ENCODE measurements at regions not wholly inside any gene's neighbourhood (a gene's known extent, or its start where the extent isn't known, plus 50 kb on each side); places are given as distances from the start of the nearest gene placed in this dataset.

- H3K27me3 ChIP-seq (ENCODE audit: control insufficient read depth, insufficient read depth, low read length): no peaks in the 10 kb centered on the region
- H3K27ac ChIP-seq (ENCODE audit: low read length): no peak overlapping the region
- H3K36me3 ChIP-seq (ENCODE audit: control insufficient read depth, insufficient read depth, low read length): no peaks in the 10 kb centered on the region
- no TSS peak for BruUV-seq (replicated peaks)
- in situ Hi-C loops (cut with HindIII; ENCODE audit: low pct_unique_long_range_greater_than_20kb, low sequenced_read_pairs) (no loop called here), intact Hi-C loops (cut with micrococcal nuclease; ENCODE audit: unreplicated experiment) (no loop called here)
- no peak overlapping the region for H3K4me3 ChIP-seq (ENCODE audit: low read depth in 2 of 2, low read length in 2 of 2)
- H3K4me1 ChIP-seq (ENCODE audit: control insufficient read depth, insufficient read depth, low read length): no peaks in the 10 kb centered on the region
- H3K9me3 ChIP-seq (ENCODE audit: control insufficient read depth, insufficient read depth, low read depth, low read length): no peaks in the 10 kb centered on the region
- ChIA-PET CTCF (no interaction called here), POLR2A (no interaction called here)
- DNase-seq (ENCODE audit: low read depth, low spot score): no peak
- TF ChIP-seq TCF7L2 (IDR thresholded peaks at IDR 0.05; ENCODE audit: low read depth, low read length) (no peak), CTCF (IDR thresholded peaks at IDR 0.05) (no peak), REST (IDR thresholded peaks at IDR 0.05; ENCODE audit: insufficient read depth in 1 of 2, low read depth in 2 of 2, low read length in 1 of 2) (no peak), SIN3A (IDR thresholded peaks at IDR 0.05; ENCODE audit: borderline replicate concordance, insufficient read depth, low read depth, low read length) (no peak), POLR2AphosphoS5 (IDR thresholded peaks at IDR 0.05; ENCODE audit: low read depth, low read length) (no peak)
- no peak for ATAC-seq
These were observed 620.7 kb upstream of the ALCAM start for GRCh38 chr3:104746056-104746455.

GRCh38 chr3:104750581-104750980 is 616.1 kb upstream of the ALCAM start:
- ChIA-PET POLR2A (no interaction called here), CTCF (no interaction called here)
- Histone ChIP-seq H3K27ac (ENCODE audit: low read length) (no peak overlapping the region), H3K9me3 (ENCODE audit: control insufficient read depth, insufficient read depth, low read depth, low read length) (no peaks in the 10 kb centered on the region), H3K36me3 (ENCODE audit: control insufficient read depth, insufficient read depth, low read length) (no peaks in the 10 kb centered on the region), H3K4me3 (ENCODE audit: low read depth in 2 of 2, low read length in 2 of 2) (no peak overlapping the region), H3K4me1 (ENCODE audit: control insufficient read depth, insufficient read depth, low read length) (no peaks in the 10 kb centered on the region), H3K27me3 (ENCODE audit: control insufficient read depth, insufficient read depth, low read length) (no peaks in the 10 kb centered on the region)
- DNase-seq (ENCODE audit: low read depth, low spot score): no peak
- intact Hi-C loops (cut with micrococcal nuclease; ENCODE audit: unreplicated experiment) (no loop called here), in situ Hi-C loops (cut with HindIII; ENCODE audit: low pct_unique_long_range_greater_than_20kb, low sequenced_read_pairs) (no loop called here)
- no TSS peak for BruUV-seq (replicated peaks)
- no peak for TF ChIP-seq REST (IDR thresholded peaks at IDR 0.05; ENCODE audit: insufficient read depth in 1 of 2, low read depth in 2 of 2, low read length in 1 of 2)
- TF ChIP-seq POLR2AphosphoS5 (IDR thresholded peaks at IDR 0.05; ENCODE audit: low read depth, low read length): no peak
- no peak for TF ChIP-seq TCF7L2 (IDR thresholded peaks at IDR 0.05; ENCODE audit: low read depth, low read length)
- TF ChIP-seq CTCF (IDR thresholded peaks at IDR 0.05): no peak
- no peak for TF ChIP-seq SIN3A (IDR thresholded peaks at IDR 0.05; ENCODE audit: borderline replicate concordance, insufficient read depth, low read depth, low read length)
- no peak for ATAC-seq
